ENCODE measurements at regions not wholly inside any gene's neighbourhood (a gene's known extent, or its start where the extent isn't known, plus 50 kb on each side); places are given as distances from the start of the nearest gene placed in this dataset.

DNA sequence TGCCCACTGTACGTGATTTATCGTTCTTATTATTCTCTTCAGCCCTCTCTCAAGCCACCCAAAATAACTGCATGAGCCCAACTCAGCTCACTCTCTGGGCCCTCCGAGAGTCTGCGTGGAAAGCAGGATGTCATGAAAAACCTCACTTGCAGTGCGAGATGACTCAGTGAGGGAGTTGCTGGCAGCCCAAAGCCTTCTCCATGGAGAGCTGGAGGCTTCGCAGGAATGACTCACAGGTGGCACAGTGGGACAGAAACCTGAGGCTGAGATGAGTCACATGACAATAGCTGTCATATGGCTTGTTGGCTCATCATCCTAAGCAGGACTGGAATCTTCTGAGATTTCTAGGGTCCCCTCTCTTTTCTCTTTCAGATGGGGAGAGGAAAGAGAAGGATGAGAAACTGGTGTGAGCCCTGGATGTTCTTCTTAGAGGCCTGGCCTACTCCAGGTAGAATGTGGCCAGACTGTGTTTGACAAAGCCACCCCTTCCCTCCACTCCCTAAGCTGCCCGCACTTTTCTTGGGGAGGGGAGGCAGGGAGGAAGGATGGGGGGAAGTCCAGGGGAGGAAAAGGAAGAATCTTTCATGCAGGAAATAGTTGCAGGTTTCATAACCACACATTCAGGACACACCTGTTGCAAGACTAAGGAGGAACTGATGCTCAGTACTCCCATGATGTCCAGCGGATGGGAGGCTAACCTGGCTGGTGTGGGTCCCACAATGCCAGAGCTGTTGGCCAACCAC lies 160.6 kb upstream of the RPL38 start:
- no peak overlapping the region for H3K4me2 ChIP-seq (ENCODE audit: low read length)
- no peak overlapping the region for H3K27ac ChIP-seq (ENCODE audit: low read depth, low read length, poor library complexity, severe bottlenecking)
- H3K36me3 ChIP-seq (ENCODE audit: insufficient read depth, low read length): no peaks in the 10 kb centered on the region
- H3K27me3 ChIP-seq (ENCODE audit: insufficient read depth, low read length): no peaks in the 10 kb centered on the region
- no peaks in the 10 kb centered on the region for H3K9me3 ChIP-seq (ENCODE audit: low read length)
- H3K4me1 ChIP-seq (ENCODE audit: insufficient read depth, low read length, severe bottlenecking): no peaks in the 10 kb centered on the region
- H3K4me3 ChIP-seq (ENCODE audit: low read depth, low read length, poor library complexity, severe bottlenecking): no peak overlapping the region
- H3F3A ChIP-seq (ENCODE audit: insufficient read depth, low read length): no peaks in the 10 kb centered on the region
- H3K9me2 ChIP-seq (ENCODE audit: low read depth, low read length): no peaks in the 10 kb centered on the region
- TF ChIP-seq, protein P1, sequence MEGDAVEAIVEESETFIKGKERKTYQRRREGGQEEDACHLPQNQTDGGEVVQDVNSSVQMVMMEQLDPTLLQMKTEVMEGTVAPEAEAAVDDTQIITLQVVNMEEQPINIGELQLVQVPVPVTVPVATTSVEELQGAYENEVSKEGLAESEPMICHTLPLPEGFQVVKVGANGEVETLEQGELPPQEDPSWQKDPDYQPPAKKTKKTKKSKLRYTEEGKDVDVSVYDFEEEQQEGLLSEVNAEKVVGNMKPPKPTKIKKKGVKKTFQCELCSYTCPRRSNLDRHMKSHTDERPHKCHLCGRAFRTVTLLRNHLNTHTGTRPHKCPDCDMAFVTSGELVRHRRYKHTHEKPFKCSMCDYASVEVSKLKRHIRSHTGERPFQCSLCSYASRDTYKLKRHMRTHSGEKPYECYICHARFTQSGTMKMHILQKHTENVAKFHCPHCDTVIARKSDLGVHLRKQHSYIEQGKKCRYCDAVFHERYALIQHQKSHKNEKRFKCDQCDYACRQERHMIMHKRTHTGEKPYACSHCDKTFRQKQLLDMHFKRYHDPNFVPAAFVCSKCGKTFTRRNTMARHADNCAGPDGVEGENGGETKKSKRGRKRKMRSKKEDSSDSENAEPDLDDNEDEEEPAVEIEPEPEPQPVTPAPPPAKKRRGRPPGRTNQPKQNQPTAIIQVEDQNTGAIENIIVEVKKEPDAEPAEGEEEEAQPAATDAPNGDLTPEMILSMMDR (IDR thresholded peaks at IDR 0.05; ENCODE audit: low read length): no peak
- TF ChIP-seq EZH2 (IDR thresholded peaks at IDR 0.05; ENCODE audit: borderline replicate concordance, low read length): no peak
- H2AFZ ChIP-seq (ENCODE audit: low read length): no peak overlapping the region
- no peak overlapping the region for H3K9ac ChIP-seq (ENCODE audit: low read length)
- no peaks in the 10 kb centered on the region for H4K20me1 ChIP-seq (ENCODE audit: insufficient read depth, low read length)
- no peaks in the 10 kb centered on the region for H3K79me2 ChIP-seq (ENCODE audit: insufficient read depth, low read length)

DNA sequence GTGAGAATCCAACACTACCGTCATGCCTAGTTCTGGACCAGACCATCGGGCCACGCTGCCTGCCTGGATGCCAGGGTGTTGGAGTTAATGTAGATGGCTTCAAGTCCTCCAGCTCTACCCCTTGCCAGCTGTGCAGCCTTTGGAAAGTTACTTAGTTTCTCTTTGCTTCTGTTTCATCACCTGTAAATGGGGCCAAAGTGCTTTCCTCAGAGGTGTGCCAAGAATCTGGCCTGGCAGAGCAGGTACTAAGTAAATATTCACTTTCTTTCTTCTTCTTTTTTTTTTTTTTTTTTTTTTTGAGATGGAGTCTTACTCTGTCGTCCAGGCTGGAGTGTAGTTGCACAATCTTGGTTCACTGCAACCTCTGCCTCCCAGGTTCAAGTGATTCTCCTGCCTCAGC lies 159.5 kb upstream of the RPL38 start:
- no peak overlapping the region for H3K4me3 ChIP-seq (ENCODE audit: low read depth, low read length, poor library complexity, severe bottlenecking)
- H3F3A ChIP-seq (ENCODE audit: insufficient read depth, low read length): no peaks in the 10 kb centered on the region
- H4K20me1 ChIP-seq (ENCODE audit: insufficient read depth, low read length): no peaks in the 10 kb centered on the region
- no peak overlapping the region for H3K4me2 ChIP-seq (ENCODE audit: low read length)
- no peaks in the 10 kb centered on the region for H3K79me2 ChIP-seq (ENCODE audit: insufficient read depth, low read length)
- H2AFZ ChIP-seq (ENCODE audit: low read length): no peak overlapping the region
- H3K9me2 ChIP-seq (ENCODE audit: low read depth, low read length): no peaks in the 10 kb centered on the region
- no peak for TF ChIP-seq EZH2 (IDR thresholded peaks at IDR 0.05; ENCODE audit: borderline replicate concordance, low read length)
- TF ChIP-seq, protein P1 (IDR thresholded peaks at IDR 0.05; ENCODE audit: low read length): no peak
- no peaks in the 10 kb centered on the region for H3K36me3 ChIP-seq (ENCODE audit: insufficient read depth, low read length)
- H3K9ac ChIP-seq (ENCODE audit: low read length): no peak overlapping the region
- no peaks in the 10 kb centered on the region for H3K4me1 ChIP-seq (ENCODE audit: insufficient read depth, low read length, severe bottlenecking)
- no peaks in the 10 kb centered on the region for H3K9me3 ChIP-seq (ENCODE audit: low read length)
- no peaks in the 10 kb centered on the region for H3K27me3 ChIP-seq (ENCODE audit: insufficient read depth, low read length)
- H3K27ac ChIP-seq (ENCODE audit: low read depth, low read length, poor library complexity, severe bottlenecking): no peak overlapping the region

DNA sequence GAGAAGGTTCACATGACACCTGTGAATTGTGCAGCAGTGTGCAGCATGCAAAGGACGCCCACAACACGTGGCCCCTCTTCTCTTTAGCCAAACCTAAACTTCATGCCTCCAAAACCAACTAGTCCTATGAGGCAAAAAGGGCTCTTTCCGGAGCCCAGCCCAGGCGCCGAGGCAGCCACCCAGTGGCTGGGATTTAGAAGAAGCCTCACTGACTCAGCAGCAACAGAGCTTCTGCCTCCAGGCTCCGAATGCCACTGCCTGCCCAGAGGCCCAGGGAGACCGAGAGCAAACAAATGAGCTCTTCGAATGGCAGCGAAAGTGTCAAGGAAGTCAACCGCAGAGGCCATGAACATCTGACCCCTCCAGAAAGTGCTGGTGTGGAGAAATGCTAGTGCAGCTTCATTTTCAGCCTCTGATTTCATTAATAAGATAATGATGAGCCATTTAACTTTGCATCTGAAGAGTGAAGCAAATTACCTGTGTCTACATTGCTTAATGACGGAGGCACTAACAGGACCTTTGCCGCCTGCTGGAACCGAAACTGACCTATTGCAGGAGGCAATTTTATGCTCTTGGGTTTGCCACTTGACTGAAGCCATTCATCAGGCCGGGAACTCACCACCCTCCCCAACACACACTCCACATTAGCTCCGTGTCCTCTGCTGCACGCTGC lies 157.7 kb upstream of the RPL38 start:
- no peaks in the 10 kb centered on the region for H3F3A ChIP-seq (ENCODE audit: insufficient read depth, low read length)
- no peak overlapping the region for H3K9ac ChIP-seq (ENCODE audit: low read length)
- H2AFZ ChIP-seq (ENCODE audit: low read length): no peak overlapping the region
- no peaks in the 10 kb centered on the region for H3K9me2 ChIP-seq (ENCODE audit: low read depth, low read length)
- H3K36me3 ChIP-seq (ENCODE audit: insufficient read depth, low read length): no peaks in the 10 kb centered on the region
- no peak overlapping the region for H3K4me3 ChIP-seq (ENCODE audit: low read depth, low read length, poor library complexity, severe bottlenecking)
- H3K4me2 ChIP-seq (ENCODE audit: low read length): no peak overlapping the region
- H3K27me3 ChIP-seq (ENCODE audit: insufficient read depth, low read length): peaks cover 6% of the 10 kb centered on the region; the same call in 1 of the 2 replicates
- TF ChIP-seq EZH2 (IDR thresholded peaks at IDR 0.05; ENCODE audit: borderline replicate concordance, low read length): no peak
- TF ChIP-seq, protein P1 (IDR thresholded peaks at IDR 0.05; ENCODE audit: low read length): no peak
- H3K9me3 ChIP-seq (ENCODE audit: low read length): no peaks in the 10 kb centered on the region
- H3K27ac ChIP-seq (ENCODE audit: low read depth, low read length, poor library complexity, severe bottlenecking): no peak overlapping the region
- no peaks in the 10 kb centered on the region for H3K4me1 ChIP-seq (ENCODE audit: insufficient read depth, low read length, severe bottlenecking)
- H3K79me2 ChIP-seq (ENCODE audit: insufficient read depth, low read length): no peaks in the 10 kb centered on the region
- no peaks in the 10 kb centered on the region for H4K20me1 ChIP-seq (ENCODE audit: insufficient read depth, low read length)

Data from OCI-LY1 (cell line).